GM10266 (cell line): ENCODE measurements at regions not wholly inside any gene's neighbourhood (a gene's known extent, or its start where the extent isn't known, plus 50 kb on each side); places are given as distances from the start of the nearest gene placed in this dataset.

Source experiments
- DNase-seq: peaks from one replicate; pipeline ENCODE4 v3.0.0; 2012; ENCODE audit errors: extremely low spot score
- CTCF ChIP-seq: IDR thresholded peaks from 2 replicates; pipeline ENCODE4 v1.5.1; 2012; ENCODE audit warnings: mild to moderate bottlenecking, low read depth; ENCODE audit not compliant: control insufficient read depth, insufficient read depth; ENCODE audit errors: missing control alignments

- no peak for DNase-seq
- no peak for TF ChIP-seq CTCF
Measured at GRCh38 chr13:50400035-50400726, 384.9 kb downstream of the KCNRG start.

- no peak for DNase-seq
- no peak for TF ChIP-seq CTCF
Measured at GRCh38 chr13:50401049-50401505, 385.8 kb downstream of the KCNRG start.

GRCh38 chr13:50401721-50402465, 386.6 kb downstream of the KCNRG start:
- TF ChIP-seq CTCF: no peak
- DNase-seq: no peak

- no peak for DNase-seq
- TF ChIP-seq CTCF: no peak
Measured at GRCh38 chr13:50403311-50403710, 388.1 kb downstream of the KCNRG start.

- no peak for TF ChIP-seq CTCF
- DNase-seq: no peak
Measured at GRCh38 chr13:50404116-50404515, 388.9 kb downstream of the KCNRG start.

- no peak for TF ChIP-seq CTCF
- DNase-seq: no peak
Measured at GRCh38 chr13:50404769-50405168, 389.5 kb downstream of the KCNRG start.

- DNase-seq: no peak
- no peak for TF ChIP-seq CTCF
Measured at GRCh38 chr13:50406831-50407230, 391.6 kb downstream of the KCNRG start.
